Cardiac muscle cell (in vitro differentiated cells and primary cell): ENCODE measurements at regions not wholly inside any gene's neighbourhood (a gene's known extent, or its start where the extent isn't known, plus 50 kb on each side); places are given as distances from the start of the nearest gene placed in this dataset.
A peak's percentile ranks its signal among the peaks of the same experiment; 100 is the strongest.

Experiments used
- DNase-seq, 2 donors: peaks; one replicate each; pipeline versions ENCODE4 v3.0.0 to v3.0.0-alpha.2; 2010 to 2017; ENCODE audit warnings: low read depth in 1 of 2, low spot score in 1 of 2
- H3K27ac ChIP-seq: fragments of 200-600 bp; sonication (generic); 2 replicates; pipeline ENCODE4 v1.5.1; 2016
- H3K27me3 ChIP-seq: fragments of 200-600 bp; sonication (generic); 2 replicates; pipeline ENCODE4 v1.6.0; 2016; ENCODE audit warnings: control low read depth
- H3K36me3 ChIP-seq: fragments of 200-600 bp; sonication (generic); 2 replicates; pipeline ENCODE4 v1.5.1; 2016; ENCODE audit warnings: control low read depth
- H3K4me1 ChIP-seq: fragments of 200-600 bp; sonication (generic); 2 replicates; pipeline ENCODE4 v1.8.1; 2017; ENCODE audit warnings: low read depth, mild to moderate bottlenecking, mixed run types
- H3K4me3 ChIP-seq: fragments of 200-600 bp; sonication (generic); 2 replicates; pipeline ENCODE4 v1.5.1; 2016; ENCODE audit warnings: mild to moderate bottlenecking
- H3K9me3 ChIP-seq: fragments of 200-600 bp; sonication (generic); 2 replicates; pipeline ENCODE4 v1.5.1; 2017; ENCODE audit warnings: low read depth, mild to moderate bottlenecking, control low read depth
- CTCF ChIP-seq: IDR thresholded peaks from 2 replicates; pipeline ENCODE4 v1.5.1; 2012; ENCODE audit warnings: low read depth, mild to moderate bottlenecking, low read length

GRCh38 chr10:76779796-76780301 lies 857.8 kb downstream of the KCNMA1 start:
- Histone ChIP-seq H3K27ac (no peak overlapping the region), H3K9me3 (no peaks in the 10 kb centered on the region), H3K4me1 (peaks cover 6% of the 10 kb centered on the region), H3K27me3 (no peaks in the 10 kb centered on the region), H3K36me3 (no peaks in the 10 kb centered on the region), H3K4me3 (no peak overlapping the region)
- DNase-seq, result peak in 1 of 2 donors; percentile 17
- no peak for TF ChIP-seq CTCF

GRCh38 chr10:76778914-76779795 lies 858.5 kb downstream of the KCNMA1 start:
- Histone ChIP-seq H3K27me3 (no peaks in the 10 kb centered on the region), H3K9me3 (no peaks in the 10 kb centered on the region), H3K27ac (no peak overlapping the region), H3K4me3 (no peak overlapping the region), H3K4me1 (peaks cover 8% of the 10 kb centered on the region), H3K36me3 (no peaks in the 10 kb centered on the region)
- no peak for TF ChIP-seq CTCF
- peak in 1 of 2 donors; percentile 15 for DNase-seq

- Histone ChIP-seq H3K36me3 (no peaks in the 10 kb centered on the region), H3K9me3 (no peaks in the 10 kb centered on the region), H3K27me3 (no peaks in the 10 kb centered on the region), H3K4me3 (no peak overlapping the region), H3K27ac (peak overlapping the region; percentile 24), H3K4me1 (peaks cover 7% of the 10 kb centered on the region)
- peak in 1 of 2 donors; percentile 80 for DNase-seq
- no peak for TF ChIP-seq CTCF
These were observed 862.5 kb downstream of the KCNMA1 start for GRCh38 chr10:76774987-76775603.

GRCh38 chr10:76769582-76769981 lies 868.0 kb downstream of the KCNMA1 start:
- no peaks in the 10 kb centered on the region for H3K36me3 ChIP-seq
- TF ChIP-seq CTCF, result no peak
- no peak overlapping the region for H3K27ac ChIP-seq
- DNase-seq, result no peak
- H3K4me1 ChIP-seq, result no peaks in the 10 kb centered on the region
- no peak overlapping the region for H3K4me3 ChIP-seq
- no peaks in the 10 kb centered on the region for H3K9me3 ChIP-seq
- no peaks in the 10 kb centered on the region for H3K27me3 ChIP-seq

GRCh38 chr10:76769161-76769560 lies 868.4 kb downstream of the KCNMA1 start:
- Histone ChIP-seq H3K36me3 (no peaks in the 10 kb centered on the region), H3K4me1 (no peaks in the 10 kb centered on the region), H3K4me3 (no peak overlapping the region), H3K27ac (no peak overlapping the region), H3K9me3 (no peaks in the 10 kb centered on the region), H3K27me3 (no peaks in the 10 kb centered on the region)
- DNase-seq, result no peak
- TF ChIP-seq CTCF, result no peak
